Endothelial cell (in vitro differentiated cells): ENCODE measurements at regions not wholly inside any gene's neighbourhood (a gene's known extent, or its start where the extent isn't known, plus 50 kb on each side); places are given as distances from the start of the nearest gene placed in this dataset.

Experiments used
- DNase-seq: peaks from one replicate; pipeline ENCODE4 v3.0.0; 2021; ENCODE audit warnings: low spot score
- H3K27ac Mint-ChIP-seq: one replicate; pipeline ENCODE4 v1.8.0; 2021; ENCODE audit warnings: mixed read lengths, inconsistent platforms; ENCODE audit not compliant: unreplicated experiment
- H3K27me3 Mint-ChIP-seq: one replicate; pipeline ENCODE4 v1.8.0; 2021; ENCODE audit warnings: mild to moderate bottlenecking, moderate library complexity, mixed read lengths, inconsistent platforms; ENCODE audit not compliant: unreplicated experiment
- H3K36me3 Mint-ChIP-seq: one replicate; pipeline ENCODE4 v1.8.0; 2021; ENCODE audit warnings: mild to moderate bottlenecking, low read depth, mixed read lengths, inconsistent platforms; ENCODE audit not compliant: unreplicated experiment
- H3K4me1 Mint-ChIP-seq: one replicate; pipeline ENCODE4 v1.8.0; 2021; ENCODE audit warnings: mild to moderate bottlenecking, mixed read lengths, inconsistent platforms; ENCODE audit not compliant: unreplicated experiment
- H3K4me3 Mint-ChIP-seq: one replicate; pipeline ENCODE4 v1.8.0; 2021; ENCODE audit warnings: mild to moderate bottlenecking, mixed read lengths, inconsistent platforms; ENCODE audit not compliant: unreplicated experiment
- H3K9me3 Mint-ChIP-seq: one replicate; pipeline ENCODE4 v1.8.0; 2021; ENCODE audit warnings: mixed read lengths, inconsistent platforms; ENCODE audit not compliant: unreplicated experiment
- TF ChIP-seq, protein P1 (sequence below): fragments of 200-600 bp; sonication (generic); IDR thresholded peaks from one replicate; pipeline ENCODE4 v1.5.0; 2021; ENCODE audit warnings: antibody characterized with exemption; ENCODE audit not compliant: unreplicated experiment

DNA sequence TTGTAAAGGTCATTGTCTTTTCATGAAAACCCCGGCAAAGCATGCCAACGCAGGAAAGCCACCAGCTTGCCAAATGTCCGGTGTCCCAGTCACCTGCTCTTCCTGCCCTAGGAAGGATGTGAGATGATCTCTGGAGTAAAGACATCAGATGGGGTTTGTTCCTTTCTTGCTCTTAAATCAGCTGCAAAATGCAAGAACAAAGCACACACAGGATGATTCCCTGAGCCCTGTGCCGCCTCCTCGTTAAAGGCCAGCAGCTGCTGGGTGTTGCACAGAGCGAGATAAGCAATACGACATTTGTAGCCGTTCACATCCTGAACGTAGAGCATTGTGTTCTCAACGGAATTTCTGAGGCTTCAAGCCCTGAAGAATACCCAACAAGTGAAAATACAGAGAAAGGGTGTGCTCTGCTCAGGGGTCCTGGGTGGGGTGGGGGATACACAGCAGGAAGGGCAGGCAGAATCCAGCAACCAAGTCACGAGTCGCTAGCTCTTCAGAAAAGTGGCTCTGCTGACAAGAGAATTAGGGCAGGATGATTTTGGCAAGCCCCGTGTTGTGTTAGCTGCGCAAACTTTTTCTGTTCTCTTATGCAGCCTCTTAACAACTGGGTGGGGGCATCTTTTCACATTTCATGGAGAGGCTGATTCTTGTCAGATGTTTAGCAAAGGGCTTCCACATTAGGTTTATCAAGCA is 229.2 kb upstream of the MAP3K1 start:
- H3K9me3 Mint-ChIP-seq: no peaks in the 10 kb centered on the region
- no peaks in the 10 kb centered on the region for H3K36me3 Mint-ChIP-seq
- peak overlapping the region; percentile 93 for H3K27ac Mint-ChIP-seq
- peaks cover 30% of the 10 kb centered on the region for H3K4me1 Mint-ChIP-seq
- TF ChIP-seq, protein P1, sequence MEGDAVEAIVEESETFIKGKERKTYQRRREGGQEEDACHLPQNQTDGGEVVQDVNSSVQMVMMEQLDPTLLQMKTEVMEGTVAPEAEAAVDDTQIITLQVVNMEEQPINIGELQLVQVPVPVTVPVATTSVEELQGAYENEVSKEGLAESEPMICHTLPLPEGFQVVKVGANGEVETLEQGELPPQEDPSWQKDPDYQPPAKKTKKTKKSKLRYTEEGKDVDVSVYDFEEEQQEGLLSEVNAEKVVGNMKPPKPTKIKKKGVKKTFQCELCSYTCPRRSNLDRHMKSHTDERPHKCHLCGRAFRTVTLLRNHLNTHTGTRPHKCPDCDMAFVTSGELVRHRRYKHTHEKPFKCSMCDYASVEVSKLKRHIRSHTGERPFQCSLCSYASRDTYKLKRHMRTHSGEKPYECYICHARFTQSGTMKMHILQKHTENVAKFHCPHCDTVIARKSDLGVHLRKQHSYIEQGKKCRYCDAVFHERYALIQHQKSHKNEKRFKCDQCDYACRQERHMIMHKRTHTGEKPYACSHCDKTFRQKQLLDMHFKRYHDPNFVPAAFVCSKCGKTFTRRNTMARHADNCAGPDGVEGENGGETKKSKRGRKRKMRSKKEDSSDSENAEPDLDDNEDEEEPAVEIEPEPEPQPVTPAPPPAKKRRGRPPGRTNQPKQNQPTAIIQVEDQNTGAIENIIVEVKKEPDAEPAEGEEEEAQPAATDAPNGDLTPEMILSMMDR: no peak
- H3K27me3 Mint-ChIP-seq: peaks cover 5% of the 10 kb centered on the region
- peak; percentile 22 for DNase-seq
- no peak overlapping the region for H3K4me3 Mint-ChIP-seq

DNA sequence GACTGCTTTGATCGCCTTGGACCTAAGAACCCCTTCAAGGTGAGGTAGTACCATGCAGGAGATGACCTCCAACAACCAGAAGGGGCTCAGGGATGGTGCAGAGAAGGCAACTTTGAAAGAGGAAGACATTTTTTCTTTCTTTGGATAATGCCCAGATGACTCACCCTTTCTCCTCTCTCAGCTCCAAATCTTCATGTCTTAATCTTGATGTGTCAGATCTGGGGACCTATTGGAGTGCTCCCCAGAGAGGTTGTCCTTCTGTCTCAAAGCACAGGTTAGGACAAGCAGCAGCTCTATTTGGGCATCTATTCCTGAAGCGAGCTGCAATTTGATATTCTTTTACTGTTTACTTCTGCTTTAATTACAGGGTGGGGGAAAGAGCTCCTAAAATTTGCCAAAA is 229.9 kb upstream of the MAP3K1 start:
- no peaks in the 10 kb centered on the region for H3K36me3 Mint-ChIP-seq
- H3K27ac Mint-ChIP-seq: peak overlapping the region; percentile 93
- TF ChIP-seq, protein P1: no peak
- H3K4me1 Mint-ChIP-seq: peaks cover 30% of the 10 kb centered on the region
- H3K9me3 Mint-ChIP-seq: no peaks in the 10 kb centered on the region
- H3K27me3 Mint-ChIP-seq: peaks cover 5% of the 10 kb centered on the region
- H3K4me3 Mint-ChIP-seq: no peak overlapping the region
- no peak for DNase-seq

DNA sequence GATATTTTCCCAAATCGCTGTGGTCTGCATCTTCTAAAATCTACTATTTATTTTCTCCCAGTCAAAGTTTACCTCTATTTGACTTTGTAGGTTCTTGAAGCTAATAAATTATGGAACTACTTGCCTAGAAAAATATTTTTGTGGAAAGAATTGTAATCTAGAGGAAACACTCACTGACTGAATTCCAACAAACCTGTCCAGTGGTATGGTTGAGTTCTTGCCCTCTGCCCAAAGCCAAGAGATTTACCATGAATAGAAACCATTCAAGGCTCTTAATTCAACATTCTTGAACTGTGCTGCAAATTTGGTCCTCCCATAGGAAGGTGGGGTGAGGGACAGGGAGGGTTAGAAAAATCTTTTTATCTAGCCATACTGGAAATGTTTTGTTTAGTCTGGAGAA is 233.9 kb upstream of the MAP3K1 start:
- no peaks in the 10 kb centered on the region for H3K9me3 Mint-ChIP-seq

DNA sequence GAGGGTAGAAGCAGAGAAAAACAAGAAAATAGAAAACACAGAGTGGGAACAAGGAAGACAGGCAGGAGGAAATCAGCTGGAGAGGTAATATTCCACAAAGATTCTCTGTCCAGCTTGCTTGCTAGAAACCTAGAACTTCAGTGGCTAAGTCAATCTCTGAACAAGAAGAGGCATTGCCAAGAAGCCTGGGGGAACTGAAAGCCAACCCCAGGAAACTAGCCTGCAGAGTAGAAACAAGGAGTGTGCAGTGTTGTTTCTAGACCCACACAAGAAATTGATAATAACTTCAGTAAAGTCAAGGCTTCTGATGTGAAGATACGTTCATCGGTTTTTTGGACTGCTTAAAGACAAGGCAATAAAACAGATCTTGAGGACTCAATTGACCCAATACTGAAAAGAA is 234.5 kb upstream of the MAP3K1 start:
- Mint-ChIP-seq H3K4me1 (peaks cover 6% of the 10 kb centered on the region), H3K4me3 (no peak overlapping the region), H3K36me3 (no peaks in the 10 kb centered on the region), H3K27me3 (no peaks in the 10 kb centered on the region), H3K27ac (no peak overlapping the region), H3K9me3 (no peaks in the 10 kb centered on the region)
- TF ChIP-seq, protein P1: no peak
- DNase-seq: no peak

More for the DNA sequence above, 233.9 kb upstream of the MAP3K1 start:
- H3K36me3 Mint-ChIP-seq: no peaks in the 10 kb centered on the region
- no peak for DNase-seq
- TF ChIP-seq, protein P1: no peak
- H3K4me1 Mint-ChIP-seq: peaks cover 11% of the 10 kb centered on the region
- no peak overlapping the region for H3K4me3 Mint-ChIP-seq
- H3K27me3 Mint-ChIP-seq: no peaks in the 10 kb centered on the region
- H3K27ac Mint-ChIP-seq: no peak overlapping the region

DNA sequence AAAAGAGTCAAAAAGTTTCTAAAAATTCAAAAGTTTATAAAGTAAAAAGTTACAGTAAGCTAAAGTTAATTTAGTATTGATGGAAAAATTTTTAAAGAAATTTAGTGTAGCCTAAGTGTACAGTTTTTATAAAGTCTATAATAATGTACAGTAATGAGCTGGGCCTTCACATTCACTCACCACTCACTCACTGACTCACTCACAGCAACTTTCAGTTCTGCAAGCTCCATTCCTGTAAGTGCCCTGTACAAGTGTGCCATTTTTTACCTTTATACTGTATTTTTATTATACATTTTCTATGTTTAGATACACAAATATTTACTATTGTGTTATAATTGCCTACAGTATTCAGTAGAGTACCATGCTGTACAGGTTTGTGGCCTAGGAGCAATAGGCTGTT is 239.5 kb upstream of the MAP3K1 start:
- no peaks in the 10 kb centered on the region for H3K4me1 Mint-ChIP-seq
- no peak overlapping the region for H3K4me3 Mint-ChIP-seq
- TF ChIP-seq, protein P1: no peak
- peaks cover 3% of the 10 kb centered on the region for H3K27me3 Mint-ChIP-seq
- H3K36me3 Mint-ChIP-seq: no peaks in the 10 kb centered on the region
- no peak overlapping the region for H3K27ac Mint-ChIP-seq
- H3K9me3 Mint-ChIP-seq: no peaks in the 10 kb centered on the region
- DNase-seq: no peak
